ENCODE measurements at regions not wholly inside any gene's neighbourhood (a gene's known extent, or its start where the extent isn't known, plus 50 kb on each side); places are given as distances from the start of the nearest gene placed in this dataset.

DNA sequence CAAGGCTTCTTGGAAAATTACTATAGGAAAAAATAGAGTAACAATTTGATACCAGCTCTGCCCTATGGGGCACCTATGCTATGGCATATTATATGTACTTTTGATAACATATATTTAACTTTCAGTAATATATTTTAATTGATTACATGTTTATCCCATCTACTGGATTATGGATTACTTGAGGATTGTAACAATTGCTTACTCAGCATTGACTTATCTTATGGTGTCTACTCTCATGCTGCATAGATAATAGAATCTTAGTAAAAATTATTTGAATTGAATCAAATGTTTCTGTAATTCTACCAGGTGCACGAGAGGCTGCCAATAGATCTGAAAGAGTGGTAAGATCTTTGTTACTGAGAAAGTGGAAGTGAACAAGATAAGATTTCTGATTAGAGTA lies 57.8 kb upstream of the CALCR start:
- DNase-seq (ENCODE audit: low read depth), result no peak
- no peak overlapping the region for H3K4me3 ChIP-seq (ENCODE audit: control insufficient read depth, low read depth, low read length)
- TF ChIP-seq, protein P1, sequence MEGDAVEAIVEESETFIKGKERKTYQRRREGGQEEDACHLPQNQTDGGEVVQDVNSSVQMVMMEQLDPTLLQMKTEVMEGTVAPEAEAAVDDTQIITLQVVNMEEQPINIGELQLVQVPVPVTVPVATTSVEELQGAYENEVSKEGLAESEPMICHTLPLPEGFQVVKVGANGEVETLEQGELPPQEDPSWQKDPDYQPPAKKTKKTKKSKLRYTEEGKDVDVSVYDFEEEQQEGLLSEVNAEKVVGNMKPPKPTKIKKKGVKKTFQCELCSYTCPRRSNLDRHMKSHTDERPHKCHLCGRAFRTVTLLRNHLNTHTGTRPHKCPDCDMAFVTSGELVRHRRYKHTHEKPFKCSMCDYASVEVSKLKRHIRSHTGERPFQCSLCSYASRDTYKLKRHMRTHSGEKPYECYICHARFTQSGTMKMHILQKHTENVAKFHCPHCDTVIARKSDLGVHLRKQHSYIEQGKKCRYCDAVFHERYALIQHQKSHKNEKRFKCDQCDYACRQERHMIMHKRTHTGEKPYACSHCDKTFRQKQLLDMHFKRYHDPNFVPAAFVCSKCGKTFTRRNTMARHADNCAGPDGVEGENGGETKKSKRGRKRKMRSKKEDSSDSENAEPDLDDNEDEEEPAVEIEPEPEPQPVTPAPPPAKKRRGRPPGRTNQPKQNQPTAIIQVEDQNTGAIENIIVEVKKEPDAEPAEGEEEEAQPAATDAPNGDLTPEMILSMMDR (IDR thresholded peaks at IDR 0.05; ENCODE audit: control insufficient read depth, insufficient read depth, low read depth, low read length, missing control alignments), result no peak

GRCh38 chr7:93629291-93629801 lies 54.8 kb upstream of the CALCR start:
- no peak overlapping the region for H3K4me3 ChIP-seq (ENCODE audit: control insufficient read depth, low read depth, low read length)
- TF ChIP-seq, protein P1 (IDR thresholded peaks at IDR 0.05; ENCODE audit: control insufficient read depth, insufficient read depth, low read depth, low read length, missing control alignments), result no peak
- DNase-seq (ENCODE audit: low read depth), result no peak

DNA sequence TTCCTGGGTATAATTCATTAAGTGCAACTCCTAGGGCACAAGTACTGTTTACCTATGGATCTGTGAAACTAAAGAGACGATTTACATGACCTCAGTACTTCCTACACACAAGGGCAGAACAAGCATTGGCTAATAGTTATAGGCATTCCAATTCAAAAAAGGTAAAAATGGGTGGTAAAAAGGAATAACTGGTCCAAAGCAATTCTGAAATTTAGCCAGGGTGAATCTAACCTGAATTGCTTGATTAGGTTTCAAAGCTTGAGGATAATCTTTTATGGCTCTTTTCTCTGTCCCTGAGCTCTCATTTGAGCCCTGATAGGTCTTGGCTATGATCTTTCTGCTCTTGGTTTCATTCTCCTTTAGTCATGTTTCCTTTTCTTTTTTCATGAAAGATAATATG lies 52.3 kb upstream of the CALCR start:
- H3K4me3 ChIP-seq (ENCODE audit: control insufficient read depth, low read depth, low read length), result no peak overlapping the region
- no peak for DNase-seq (ENCODE audit: low read depth)
- TF ChIP-seq, protein P1 (IDR thresholded peaks at IDR 0.05; ENCODE audit: control insufficient read depth, insufficient read depth, low read depth, low read length, missing control alignments), result no peak
